CD14-positive monocyte (primary cell): ENCODE measurements at regions not wholly inside any gene's neighbourhood (a gene's known extent, or its start where the extent isn't known, plus 50 kb on each side); places are given as distances from the start of the nearest gene placed in this dataset.

Experiments
- DNase-seq, 3 donors: peaks; one replicate each; pipeline ENCODE4 v3.0.0-alpha.2; 2011 to 2022
- H2AFZ ChIP-seq: 2 replicates; pipeline ENCODE4 v1.6.0; 2012; ENCODE audit warnings: mild to moderate bottlenecking, low read depth, low read length, inconsistent platforms; ENCODE audit not compliant: insufficient read depth, poor library complexity, severe bottlenecking
- H3K27ac ChIP-seq, 2 donors: 1 replicate in 1 of 2; 2 replicates in 1 of 2; pipeline ENCODE4 v1.5.1; 2012 to 2013; ENCODE audit warnings: low read length in 2 of 2, control low read depth in 1 of 2, inconsistent platforms in 1 of 2, low read depth in 1 of 2, mild to moderate bottlenecking in 1 of 2
- H3K27me3 ChIP-seq, 2 donors: one replicate each; pipeline versions ENCODE4 v1.6.0 to v1.6.1; 2011 to 2013; ENCODE audit warnings: low read length in 2 of 2; ENCODE audit not compliant: control insufficient read depth in 2 of 2, insufficient read depth in 2 of 2
- H3K36me3 ChIP-seq, 2 donors: replicated peaks in 1 of 2; 1 replicate in 1 of 2; 2 replicates in 1 of 2; pipeline versions ENCODE4 v1.5.1 to v1.6.1; 2012 to 2013; ENCODE audit warnings: low read length in 2 of 2, control low read depth in 1 of 2, inconsistent platforms in 1 of 2, mild to moderate bottlenecking in 1 of 2; ENCODE audit not compliant: insufficient read depth in 2 of 2, control insufficient read depth in 1 of 2
- H3K4me1 ChIP-seq, 2 donors: 1 replicate in 1 of 2; 2 replicates in 1 of 2; pipeline versions ENCODE4 v1.5.1 to v1.6.1; 2012 to 2013; ENCODE audit warnings: low read length in 2 of 2, control low read depth in 1 of 2, inconsistent platforms in 1 of 2, mild to moderate bottlenecking in 1 of 2, moderate library complexity in 1 of 2; ENCODE audit not compliant: insufficient read depth in 2 of 2, control insufficient read depth in 1 of 2
- H3K4me2 ChIP-seq: replicated peaks from 2 replicates; pipeline ENCODE3; 2012; ENCODE audit warnings: low read length, moderate library complexity, mild to moderate bottlenecking; ENCODE audit not compliant: poor library complexity, severe bottlenecking; ENCODE audit errors: extremely low read depth
- H3K4me3 ChIP-seq, 3 experiments: fragments of 200-600 bp in 1 of 3; sonication (generic) in 1 of 3; replicated peaks in 1 of 3; 1 replicate in 2 of 3; 2 replicates in 1 of 3; pipeline ENCODE4 v1.5.1; 2011 to 2013; ENCODE audit warnings: low read length in 3 of 3, mild to moderate bottlenecking in 3 of 3, control low read depth in 2 of 3, low read depth in 2 of 3, inconsistent platforms in 1 of 3, moderate library complexity in 1 of 3
- H3K79me2 ChIP-seq: 2 replicates; pipeline ENCODE4 v1.6.0; 2012; ENCODE audit warnings: mild to moderate bottlenecking, control low read depth, inconsistent platforms, low read length, moderate library complexity; ENCODE audit not compliant: insufficient read depth
- H3K9ac ChIP-seq: 2 replicates; pipeline ENCODE4 v1.6.0; 2017; ENCODE audit warnings: low read length, mild to moderate bottlenecking; ENCODE audit not compliant: insufficient read depth, poor library complexity, severe bottlenecking
- H3K9me3 ChIP-seq, 2 donors: replicated peaks in 1 of 2; 1 replicate in 1 of 2; 2 replicates in 1 of 2; pipeline versions ENCODE4 v1.5.1 to v1.6.1; 2012 to 2013; ENCODE audit warnings: low read length in 2 of 2, control low read depth in 1 of 2; ENCODE audit not compliant: control insufficient read depth in 1 of 2, insufficient read depth in 1 of 2
- H4K20me1 ChIP-seq: 2 replicates; pipeline ENCODE4 v1.6.0; 2012; ENCODE audit warnings: mild to moderate bottlenecking, low read length, control low read depth, moderate library complexity; ENCODE audit not compliant: insufficient read depth
- H3K27ac Mint-ChIP-seq, 7 donors: one replicate each; pipeline ENCODE4 v1.8.0; 2020; ENCODE audit warnings: mild to moderate bottlenecking in 7 of 7, mixed read lengths in 7 of 7, moderate library complexity in 6 of 7, inconsistent platforms in 2 of 7
- H3K27me3 Mint-ChIP-seq, 3 donors: one replicate each; pipeline ENCODE4 v1.8.0; 2021 to 2022; ENCODE audit warnings: low read depth in 3 of 3, mild to moderate bottlenecking in 3 of 3, mixed read lengths in 3 of 3, moderate library complexity in 3 of 3, inconsistent platforms in 1 of 3
- H3K36me3 Mint-ChIP-seq, 2 donors: one replicate each; pipeline ENCODE4 v1.8.0; 2020; ENCODE audit warnings: mixed read lengths in 2 of 2, inconsistent platforms in 1 of 2, mild to moderate bottlenecking in 1 of 2
- H3K4me1 Mint-ChIP-seq: one replicate; pipeline ENCODE4 v1.8.0; 2020; ENCODE audit warnings: mild to moderate bottlenecking, mixed read lengths
- H3K4me3 Mint-ChIP-seq, 2 donors: one replicate each; pipeline ENCODE4 v1.8.0; 2020; ENCODE audit warnings: mild to moderate bottlenecking in 2 of 2, mixed read lengths in 2 of 2, moderate library complexity in 1 of 2
- H3K9me3 Mint-ChIP-seq, 7 donors: one replicate each; pipeline ENCODE4 v1.8.0; 2020 to 2022; ENCODE audit warnings: mixed read lengths in 7 of 7, mild to moderate bottlenecking in 6 of 7, moderate library complexity in 6 of 7, inconsistent platforms in 2 of 7
- WGBS: methylation state at CpG from one replicate; pipeline ENCODE4 v1.1.5; 2013; ENCODE audit warnings: missing lambda C conversion rate; ENCODE audit not compliant: insufficient coverage; 5-methylcytosine and 5-hydroxymethylcytosine counted together
- intact Hi-C, 2 donors: fragments of 100-400 bp; cut with micrococcal nuclease; formaldehyde crosslinking; loops; one replicate each; pipeline versions ENCODE4 v1.15.0 to v1.15.1; 2023
- TF ChIP-seq, protein P1 (sequence below): fragments of 200-600 bp; IDR thresholded peaks from one replicate; pipeline ENCODE4 v1.8.0; 2022; ENCODE audit warnings: antibody characterized with exemption, mild to moderate bottlenecking

DNA sequence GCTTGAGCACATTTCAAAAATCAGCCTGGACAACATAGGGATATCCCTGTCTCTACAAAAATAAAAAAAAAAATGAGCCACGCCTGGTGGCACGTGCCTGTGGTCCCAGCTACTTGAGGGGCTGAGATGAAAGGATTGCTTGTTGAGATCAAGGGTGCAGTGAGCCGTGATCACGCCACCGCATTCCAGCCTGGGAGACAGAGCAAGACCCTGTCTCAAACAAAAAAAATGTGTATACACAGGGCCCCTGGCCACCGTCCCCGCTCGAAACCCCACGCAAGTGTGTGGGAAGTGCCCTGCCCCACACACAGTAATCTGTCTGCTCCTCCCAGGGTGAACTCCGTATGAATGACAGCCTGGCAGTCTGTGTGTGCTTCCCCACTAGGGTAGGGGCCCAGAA lies 93.0 kb upstream of the RPL38 start:
- H3K36me3 Mint-ChIP-seq, result no peaks in the 10 kb centered on the region

DNA sequence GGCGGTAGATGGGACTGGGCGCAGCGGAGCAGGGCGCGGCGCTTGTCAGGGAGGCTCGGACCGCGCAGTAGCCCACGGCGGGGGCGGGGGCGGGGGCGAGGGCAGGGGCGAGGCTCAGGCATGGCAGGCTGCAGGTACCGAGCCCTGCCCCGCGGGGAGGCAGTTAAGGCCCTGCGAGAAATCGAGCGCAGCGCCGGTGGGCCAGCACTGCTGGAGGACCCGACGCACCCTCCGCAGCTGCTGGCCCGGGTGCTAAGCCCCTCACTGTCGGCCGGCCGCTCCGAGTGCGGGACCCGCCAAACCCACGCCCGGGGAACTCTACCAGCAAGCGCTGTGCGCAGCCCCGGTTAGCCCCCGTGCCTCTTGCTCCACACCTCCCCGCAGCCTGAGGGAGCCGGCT lies 90.2 kb upstream of the RPL38 start:
- Histone ChIP-seq H3K79me2 (no peaks in the 10 kb centered on the region), H3K9me3 (no peaks in the 10 kb centered on the region), H3K27me3 (no peaks in the 10 kb centered on the region), H3K4me3 (no peak overlapping the region), H3K36me3 (no peaks in the 10 kb centered on the region), H2AFZ (no peak overlapping the region), H3K4me2 (no peak overlapping the region), H3K4me1 (no peaks in the 10 kb centered on the region), H4K20me1 (no peaks in the 10 kb centered on the region), H3K9ac (no peak overlapping the region), H3K27ac (no peak overlapping the region)
- Mint-ChIP-seq H3K4me3 (no peak overlapping the region), H3K9me3 (peaks cover 3 to 6% (median 5%) of the 10 kb centered on the region in 7 donors), H3K27me3 (peaks cover 15 to 28% (median 22%) of the 10 kb centered on the region in 3 donors), H3K36me3 (no peaks in the 10 kb centered on the region), H3K27ac (no peak overlapping the region), H3K4me1 (no peaks in the 10 kb centered on the region)
- 98% methylated on average over 33 of the region's 41 CpGs for whole genome bisulfite sequencing
- TF ChIP-seq, protein P1, sequence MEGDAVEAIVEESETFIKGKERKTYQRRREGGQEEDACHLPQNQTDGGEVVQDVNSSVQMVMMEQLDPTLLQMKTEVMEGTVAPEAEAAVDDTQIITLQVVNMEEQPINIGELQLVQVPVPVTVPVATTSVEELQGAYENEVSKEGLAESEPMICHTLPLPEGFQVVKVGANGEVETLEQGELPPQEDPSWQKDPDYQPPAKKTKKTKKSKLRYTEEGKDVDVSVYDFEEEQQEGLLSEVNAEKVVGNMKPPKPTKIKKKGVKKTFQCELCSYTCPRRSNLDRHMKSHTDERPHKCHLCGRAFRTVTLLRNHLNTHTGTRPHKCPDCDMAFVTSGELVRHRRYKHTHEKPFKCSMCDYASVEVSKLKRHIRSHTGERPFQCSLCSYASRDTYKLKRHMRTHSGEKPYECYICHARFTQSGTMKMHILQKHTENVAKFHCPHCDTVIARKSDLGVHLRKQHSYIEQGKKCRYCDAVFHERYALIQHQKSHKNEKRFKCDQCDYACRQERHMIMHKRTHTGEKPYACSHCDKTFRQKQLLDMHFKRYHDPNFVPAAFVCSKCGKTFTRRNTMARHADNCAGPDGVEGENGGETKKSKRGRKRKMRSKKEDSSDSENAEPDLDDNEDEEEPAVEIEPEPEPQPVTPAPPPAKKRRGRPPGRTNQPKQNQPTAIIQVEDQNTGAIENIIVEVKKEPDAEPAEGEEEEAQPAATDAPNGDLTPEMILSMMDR, result no peak
- intact Hi-C loops, result no loop called here
- DNase-seq, result no peak

More for the DNA sequence above, 93.0 kb upstream of the RPL38 start:
- DNase-seq, result no peak
- Histone ChIP-seq H3K9me3 (no peaks in the 10 kb centered on the region), H3K4me1 (no peaks in the 10 kb centered on the region), H3K4me3 (no peak overlapping the region), H3K79me2 (no peaks in the 10 kb centered on the region), H3K27me3 (no peaks in the 10 kb centered on the region), H3K4me2 (no peak overlapping the region), H3K36me3 (no peaks in the 10 kb centered on the region), H3K9ac (no peak overlapping the region), H3K27ac (no peak overlapping the region), H2AFZ (no peak overlapping the region), H4K20me1 (no peaks in the 10 kb centered on the region)
- peaks cover 3 to 6% (median 5%) of the 10 kb centered on the region in 7 donors for H3K9me3 Mint-ChIP-seq
- H3K27me3 Mint-ChIP-seq, result peaks cover 7 to 19% (median 17%) of the 10 kb centered on the region in 3 donors
- H3K4me1 Mint-ChIP-seq, result no peaks in the 10 kb centered on the region
- no peak overlapping the region for H3K4me3 Mint-ChIP-seq
- no peak overlapping the region for H3K27ac Mint-ChIP-seq
- 77% methylated on average over 8 of the region's 10 CpGs for WGBS
- intact Hi-C loops, result no loop called here
- TF ChIP-seq, protein P1, result no peak
